ENCODE measurements at regions not wholly inside any gene's neighbourhood (a gene's known extent, or its start where the extent isn't known, plus 50 kb on each side); places are given as distances from the start of the nearest gene placed in this dataset.
A peak's percentile ranks its signal among the peaks of the same experiment; 100 is the strongest.

DNA sequence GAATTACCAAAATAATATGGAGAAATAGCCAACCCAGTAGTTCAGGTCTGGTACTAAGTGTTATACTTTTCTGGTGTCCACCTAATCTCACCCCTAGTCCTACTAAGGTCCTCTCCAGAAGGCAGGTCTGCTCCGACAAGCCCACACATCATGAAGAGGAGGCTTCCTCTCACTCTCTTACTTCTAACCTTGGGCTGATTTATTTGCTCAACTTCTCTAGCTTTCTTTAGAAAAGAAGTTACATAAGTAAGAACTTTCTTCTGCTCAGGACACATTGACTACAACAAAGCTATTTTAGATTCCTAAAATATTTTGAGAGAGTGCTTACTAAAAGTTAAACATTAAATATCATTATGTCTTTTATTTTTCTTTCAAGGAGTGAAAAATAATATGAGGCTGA lies 329.7 kb upstream of the NREP start:
- intact Hi-C loops (cut with DNase I), result no loop called here
- H3K4me3 ChIP-seq, result no peak overlapping the region
- H3K9me3 ChIP-seq, result peaks cover 0 to under 1% of the 10 kb centered on the region in 2 donors
- peak overlapping the region in 1 of 2 donors; percentile 21 for H3K27ac ChIP-seq
- ATAC-seq (peak; percentile 50), DNase-seq (no peak)
- TF ChIP-seq, protein P1, sequence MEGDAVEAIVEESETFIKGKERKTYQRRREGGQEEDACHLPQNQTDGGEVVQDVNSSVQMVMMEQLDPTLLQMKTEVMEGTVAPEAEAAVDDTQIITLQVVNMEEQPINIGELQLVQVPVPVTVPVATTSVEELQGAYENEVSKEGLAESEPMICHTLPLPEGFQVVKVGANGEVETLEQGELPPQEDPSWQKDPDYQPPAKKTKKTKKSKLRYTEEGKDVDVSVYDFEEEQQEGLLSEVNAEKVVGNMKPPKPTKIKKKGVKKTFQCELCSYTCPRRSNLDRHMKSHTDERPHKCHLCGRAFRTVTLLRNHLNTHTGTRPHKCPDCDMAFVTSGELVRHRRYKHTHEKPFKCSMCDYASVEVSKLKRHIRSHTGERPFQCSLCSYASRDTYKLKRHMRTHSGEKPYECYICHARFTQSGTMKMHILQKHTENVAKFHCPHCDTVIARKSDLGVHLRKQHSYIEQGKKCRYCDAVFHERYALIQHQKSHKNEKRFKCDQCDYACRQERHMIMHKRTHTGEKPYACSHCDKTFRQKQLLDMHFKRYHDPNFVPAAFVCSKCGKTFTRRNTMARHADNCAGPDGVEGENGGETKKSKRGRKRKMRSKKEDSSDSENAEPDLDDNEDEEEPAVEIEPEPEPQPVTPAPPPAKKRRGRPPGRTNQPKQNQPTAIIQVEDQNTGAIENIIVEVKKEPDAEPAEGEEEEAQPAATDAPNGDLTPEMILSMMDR (IDR thresholded peaks at IDR 0.05), result no peak
- no peaks in the 10 kb centered on the region for H3K36me3 ChIP-seq
- H3K4me1 ChIP-seq, result no peaks in the 10 kb centered on the region
- no peaks in the 10 kb centered on the region for H3K27me3 ChIP-seq

DNA sequence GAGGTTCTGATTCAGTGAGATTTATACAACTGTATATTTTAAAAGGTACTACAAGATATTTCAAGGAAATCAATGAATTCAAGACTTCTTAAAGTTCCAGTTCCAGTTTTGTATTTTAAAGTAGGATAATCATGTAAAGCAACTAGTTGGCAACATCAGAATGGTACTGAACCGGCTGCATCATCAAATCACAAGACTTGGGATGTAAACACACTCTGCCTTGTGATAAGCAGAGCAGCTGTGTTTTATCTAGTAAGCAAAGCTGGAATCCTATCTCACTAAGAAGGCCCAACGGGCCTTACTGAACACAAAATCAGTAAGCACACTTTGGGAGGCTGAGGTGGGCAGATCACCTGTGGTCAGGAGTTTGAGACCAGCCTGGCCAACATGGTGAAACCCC lies 327.2 kb upstream of the NREP start:
- TF ChIP-seq, protein P1 (IDR thresholded peaks at IDR 0.05), result no peak
- H3K36me3 ChIP-seq, result no peaks in the 10 kb centered on the region
- DNase-seq, result peak in 1 of 4 donors; percentile 63

DNA sequence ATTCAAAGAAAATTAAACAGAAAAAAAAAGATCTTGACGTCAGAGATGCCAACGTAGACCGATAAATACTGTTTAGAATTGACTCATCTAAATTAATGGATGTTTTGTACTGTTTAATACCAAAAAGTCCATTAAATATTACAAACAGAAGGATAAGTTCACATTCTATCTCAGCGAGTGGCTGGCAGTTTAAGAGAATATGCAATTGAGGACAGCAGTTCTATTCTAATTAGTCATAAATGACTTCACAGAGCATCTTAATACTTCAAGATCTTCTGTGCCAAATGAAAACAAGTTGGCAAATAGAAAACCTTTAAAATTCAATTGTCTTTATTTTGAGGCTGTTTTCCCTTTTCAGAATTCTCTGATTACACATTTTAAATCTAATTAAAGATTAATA lies 326.6 kb upstream of the NREP start:
- intact Hi-C loops (cut with DNase I), result no loop called here

More for the DNA sequence above, 327.2 kb upstream of the NREP start:
- Histone ChIP-seq H3K27ac (no peak overlapping the region), H3K4me1 (no peaks in the 10 kb centered on the region), H3K9me3 (no peaks in the 10 kb centered on the region), H3K4me3 (no peak overlapping the region), H3K27me3 (no peaks in the 10 kb centered on the region)
- intact Hi-C loops (cut with DNase I), result no loop called here
- no peak for ATAC-seq

DNA sequence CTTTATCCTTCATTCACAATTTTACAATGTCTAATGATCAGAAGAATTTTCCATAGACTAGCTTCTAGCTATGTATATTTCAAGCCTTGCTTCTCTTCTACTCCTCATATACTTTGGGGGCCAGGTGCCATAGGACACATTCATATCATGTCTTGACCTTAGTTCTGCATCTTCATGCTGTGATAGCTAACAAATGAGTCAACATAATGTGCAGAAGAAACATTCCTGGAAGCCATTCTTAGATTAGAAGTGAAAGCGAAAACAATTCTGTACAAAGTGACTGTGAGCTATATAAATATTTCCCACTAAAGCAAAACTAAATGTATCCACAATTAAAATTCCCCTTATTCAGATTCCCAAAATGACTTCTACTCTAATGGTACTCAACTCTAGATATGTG lies 320.2 kb upstream of the NREP start:
- H3K9me3 ChIP-seq, result no peaks in the 10 kb centered on the region
- no peaks in the 10 kb centered on the region for H3K27me3 ChIP-seq
- intact Hi-C loops (cut with DNase I), result no loop called here
- no peak overlapping the region for H3K4me3 ChIP-seq
- H3K4me1 ChIP-seq, result no peaks in the 10 kb centered on the region
- DNase-seq, result no peak
- TF ChIP-seq, protein P1 (IDR thresholded peaks at IDR 0.05), result no peak
- no peak for ATAC-seq
- H3K36me3 ChIP-seq, result no peaks in the 10 kb centered on the region
- H3K27ac ChIP-seq, result no peak overlapping the region

More for the DNA sequence above, 326.6 kb upstream of the NREP start:
- no peak overlapping the region for H3K4me3 ChIP-seq
- no peak for DNase-seq
- no peaks in the 10 kb centered on the region for H3K27me3 ChIP-seq
- no peak for ATAC-seq
- no peaks in the 10 kb centered on the region for H3K4me1 ChIP-seq
- no peak overlapping the region for H3K27ac ChIP-seq
- H3K9me3 ChIP-seq, result no peaks in the 10 kb centered on the region
- TF ChIP-seq, protein P1 (IDR thresholded peaks at IDR 0.05), result no peak
- no peaks in the 10 kb centered on the region for H3K36me3 ChIP-seq

DNA sequence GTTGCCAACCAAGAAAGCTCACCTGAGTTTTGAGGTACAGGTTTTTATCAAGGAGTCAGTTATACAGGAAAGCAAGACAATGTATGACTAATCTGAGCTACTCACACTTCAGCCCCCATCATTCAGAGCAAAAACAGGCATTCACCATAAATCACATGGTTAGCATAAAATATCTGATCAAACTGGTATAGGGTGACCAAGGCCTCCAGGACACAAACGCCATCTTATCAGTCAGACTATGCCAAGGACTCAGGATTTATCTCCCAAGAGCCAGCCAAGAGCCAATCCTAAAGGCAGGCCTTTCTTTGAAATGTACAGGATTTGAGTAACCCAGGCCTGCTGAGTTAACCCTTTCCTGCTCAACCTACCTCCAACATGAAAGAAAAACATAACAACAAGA lies 313.0 kb upstream of the NREP start:
- DNase-seq, result no peak
- Histone ChIP-seq H3K4me3 (no peak overlapping the region), H3K9me3 (no peaks in the 10 kb centered on the region), H3K4me1 (no peaks in the 10 kb centered on the region), H3K36me3 (no peaks in the 10 kb centered on the region), H3K27ac (no peak overlapping the region), H3K27me3 (no peaks in the 10 kb centered on the region)
- TF ChIP-seq, protein P1 (IDR thresholded peaks at IDR 0.05), result no peak
- intact Hi-C loops (cut with DNase I), result no loop called here
- ATAC-seq, result no peak
